GM12891 (cell line): ENCODE measurements at regions not wholly inside any gene's neighbourhood (a gene's known extent, or its start where the extent isn't known, plus 50 kb on each side); places are given as distances from the start of the nearest gene placed in this dataset.

Experiments used
- DNase-seq: peaks from one replicate; pipeline ENCODE4 v3.0.0; 2011; ENCODE audit warnings: low spot score; ENCODE audit not compliant: insufficient read length
- FAIRE-seq: peaks from 2 replicates; lab custom pipeline; 2011; peaks lifted over from hg19 to GRCh38; lab: Jason Lieb, UNC
- PAX5 ChIP-seq: IDR thresholded peaks from 2 replicates; pipeline ENCODE4 v1.6.1; 2011; ENCODE audit warnings: low read length, moderate library complexity, mild to moderate bottlenecking; ENCODE audit not compliant: insufficient read depth, severe bottlenecking
- POLR2A ChIP-seq: IDR thresholded peaks from 2 replicates; pipeline ENCODE4 v1.6.1; 2011; ENCODE audit warnings: low read depth, low read length, control low read depth
- POLR2AphosphoS5 ChIP-seq: IDR thresholded peaks from 2 replicates; pipeline ENCODE4 v1.6.1; 2011; ENCODE audit warnings: low read depth, low read length, control low read depth
- POU2F2 ChIP-seq: IDR thresholded peaks from 2 replicates; pipeline ENCODE4 v1.6.1; 2011; ENCODE audit warnings: low read depth, mild to moderate bottlenecking, control low read depth, low read length, moderate library complexity
- SPI1 ChIP-seq: IDR thresholded peaks from 2 replicates; pipeline ENCODE4 v1.6.1; 2011; ENCODE audit warnings: low read depth, low read length, control low read depth
- TAF1 ChIP-seq: IDR thresholded peaks from 2 replicates; pipeline ENCODE4 v1.6.1; 2011; ENCODE audit warnings: low read depth, low read length, control low read depth

- FAIRE-seq (no peak), DNase-seq (no peak)
- TF ChIP-seq SPI1 (peak; percentile 23; the same call in 1 of the 2 replicates), POU2F2 (no peak), POLR2AphosphoS5 (no peak), TAF1 (no peak), POLR2A (no peak), PAX5 (no peak)
These were observed 66.3 kb upstream of the PAPPA start for GRCh38 chr9:116087246-116087645.

- TF ChIP-seq POLR2A (no peak), POLR2AphosphoS5 (no peak), PAX5 (no peak), TAF1 (no peak), SPI1 (no peak), POU2F2 (no peak)
- DNase-seq (no peak), FAIRE-seq (no peak)
These were observed 65.8 kb upstream of the PAPPA start for GRCh38 chr9:116087751-116088194.

DNA sequence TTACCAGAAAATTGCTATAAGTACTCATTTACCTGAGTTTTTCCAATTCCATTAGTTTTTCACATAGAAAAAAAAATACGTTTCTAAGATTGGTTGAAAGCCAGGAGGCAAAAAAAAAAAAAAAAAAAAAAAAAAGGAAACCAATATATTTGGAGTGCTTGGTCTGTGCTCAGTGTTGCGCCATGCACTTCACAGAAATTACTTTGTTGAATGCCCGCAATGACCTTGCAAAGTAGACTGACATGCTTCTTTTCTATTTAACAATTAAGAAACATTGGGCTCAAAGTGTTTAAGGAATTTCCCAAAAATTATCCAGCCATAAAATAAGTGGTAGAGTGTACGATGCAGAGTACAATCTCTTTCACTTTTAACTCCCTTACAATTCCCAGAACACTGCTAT lies 65.2 kb upstream of the PAPPA start:
- TF ChIP-seq POLR2A, result no peak
- TF ChIP-seq POU2F2, result no peak
- no peak for TF ChIP-seq TAF1
- TF ChIP-seq POLR2AphosphoS5, result no peak
- TF ChIP-seq SPI1, result no peak
- TF ChIP-seq PAX5, result no peak
- FAIRE-seq (no peak), DNase-seq (no peak)

GRCh38 chr9:116090030-116090770 lies 63.4 kb upstream of the PAPPA start:
- TF ChIP-seq SPI1 (no peak), POLR2A (no peak), PAX5 (no peak), POU2F2 (no peak), POLR2AphosphoS5 (no peak), TAF1 (no peak)
- no peak for DNase-seq
- FAIRE-seq, result no peak

GRCh38 chr9:116094846-116095245 lies 58.7 kb upstream of the PAPPA start:
- FAIRE-seq (no peak), DNase-seq (no peak)
- TF ChIP-seq PAX5, result no peak
- no peak for TF ChIP-seq POLR2A
- TF ChIP-seq POU2F2, result no peak
- TF ChIP-seq TAF1, result no peak
- TF ChIP-seq SPI1, result no peak
- no peak for TF ChIP-seq POLR2AphosphoS5

- no peak for FAIRE-seq
- TF ChIP-seq TAF1, result no peak
- TF ChIP-seq POLR2A, result no peak
- no peak for TF ChIP-seq POLR2AphosphoS5
- TF ChIP-seq PAX5, result no peak
- no peak for TF ChIP-seq SPI1
- TF ChIP-seq POU2F2, result no peak
These were observed 58.2 kb upstream of the PAPPA start for GRCh38 chr9:116095403-116095802.

GRCh38 chr9:116096046-116096445 lies 57.5 kb upstream of the PAPPA start:
- DNase-seq (no peak), FAIRE-seq (no peak)
- TF ChIP-seq PAX5 (no peak), POLR2AphosphoS5 (no peak), POLR2A (no peak), POU2F2 (no peak), TAF1 (no peak), SPI1 (no peak)

More at GRCh38 chr9:116095403-116095802, 58.2 kb upstream of the PAPPA start:
- DNase-seq, result no peak

DNA sequence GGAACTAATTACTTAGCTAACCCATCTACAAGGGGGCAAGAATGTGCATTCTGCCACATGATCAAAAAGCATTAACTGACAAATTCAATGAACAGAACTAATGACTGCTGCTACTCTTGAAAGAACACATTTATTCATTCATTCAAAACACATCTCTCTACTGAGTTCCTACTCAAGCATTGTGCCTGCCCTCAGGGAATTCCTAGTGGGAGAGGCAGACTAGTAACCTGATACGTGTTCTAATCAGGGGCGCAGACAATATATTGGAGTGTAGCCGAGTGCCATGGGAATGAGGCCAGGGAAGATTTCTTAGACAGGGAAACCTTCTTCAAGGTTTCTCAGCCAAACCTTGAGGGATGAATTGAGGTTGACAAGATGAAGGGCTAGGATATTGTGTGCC lies 56.7 kb upstream of the PAPPA start:
- TF ChIP-seq POLR2AphosphoS5 (no peak), TAF1 (no peak), POU2F2 (no peak), SPI1 (no peak), PAX5 (no peak), POLR2A (no peak)
- no peak for FAIRE-seq
- DNase-seq, result no peak

DNA sequence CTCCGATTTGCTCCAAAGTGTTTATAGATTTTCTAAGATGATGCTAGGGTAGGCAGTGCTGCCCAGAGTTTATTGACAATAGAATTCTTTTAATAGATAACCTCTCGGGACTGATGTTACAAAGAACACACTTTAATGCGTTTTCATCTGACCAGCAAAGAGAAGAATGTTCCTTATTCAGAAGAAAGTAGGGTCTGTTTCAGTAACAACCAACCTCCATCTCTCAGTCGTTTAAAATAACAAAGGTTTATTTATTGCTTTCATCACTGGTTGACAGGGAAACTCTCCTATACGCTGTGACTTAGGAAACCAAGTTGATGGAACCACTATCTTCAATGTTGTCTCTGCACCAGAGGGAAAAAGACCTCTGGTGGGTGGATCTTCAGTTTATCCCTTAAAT lies 55.1 kb upstream of the PAPPA start:
- FAIRE-seq, result no peak
- no peak for DNase-seq
- TF ChIP-seq PAX5 (no peak), POU2F2 (no peak), SPI1 (no peak), POLR2AphosphoS5 (no peak), TAF1 (no peak), POLR2A (no peak)

DNA sequence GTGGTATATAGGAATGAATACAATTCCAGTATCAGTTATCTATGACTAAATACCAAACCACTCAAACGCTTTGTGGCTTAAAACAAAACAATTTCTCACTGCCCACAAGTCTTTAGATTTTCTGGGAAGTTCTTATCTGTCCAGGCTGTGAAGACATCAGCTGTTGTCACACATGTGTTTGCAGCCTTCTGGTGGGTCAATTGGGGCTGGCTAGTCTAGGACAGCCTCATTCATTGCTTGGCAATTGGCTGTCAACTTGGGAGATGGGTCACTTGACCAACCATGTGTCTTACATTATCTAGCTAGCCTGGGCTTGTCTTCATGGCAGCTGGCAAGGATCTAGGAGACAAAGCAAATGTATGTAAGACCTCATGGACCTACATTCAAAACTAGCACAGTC lies 53.8 kb upstream of the PAPPA start:
- no peak for FAIRE-seq
- no peak for DNase-seq
- TF ChIP-seq PAX5 (no peak), TAF1 (no peak), POLR2A (no peak), POU2F2 (no peak), POLR2AphosphoS5 (no peak), SPI1 (no peak)
